ENCODE measurements at regions not wholly inside any gene's neighbourhood (a gene's known extent, or its start where the extent isn't known, plus 50 kb on each side); places are given as distances from the start of the nearest gene placed in this dataset.

DNA sequence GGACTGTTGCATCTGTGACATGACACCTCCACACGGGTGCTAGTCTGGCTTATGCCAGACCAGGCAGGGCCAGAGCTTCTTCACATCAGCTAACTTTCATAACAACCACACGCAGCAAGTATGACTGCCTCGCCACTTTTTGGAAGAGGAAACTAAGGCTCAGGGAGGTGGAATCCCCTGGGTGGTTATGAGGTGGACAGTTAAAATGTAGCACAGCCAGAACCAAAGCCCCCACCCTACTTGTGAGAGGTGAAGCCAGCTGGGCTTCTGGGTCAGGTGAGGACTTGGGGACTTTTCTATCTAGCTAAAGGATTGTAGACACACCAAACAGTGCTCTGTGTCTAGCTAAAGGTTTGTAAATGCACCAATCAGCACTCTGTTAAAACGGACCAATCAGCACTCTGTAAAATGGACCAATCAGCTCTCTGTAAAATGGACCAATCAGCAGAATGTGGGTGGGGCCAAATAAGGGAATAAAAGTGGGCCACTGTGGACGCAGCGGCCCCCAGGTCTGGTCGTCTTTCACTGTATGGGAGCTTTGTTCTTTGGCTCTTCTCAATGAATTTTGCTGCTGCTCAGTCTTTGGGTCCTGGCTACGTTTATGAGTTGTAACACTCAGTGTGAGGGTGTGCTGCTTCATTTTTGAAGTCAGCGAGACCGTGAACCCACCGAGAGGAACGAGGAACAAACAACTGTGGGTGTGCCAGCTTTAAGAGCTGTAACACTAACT is 171.0 kb downstream of the PTPN20 start:
- 77% methylated on average over 12 of the region's 12 CpGs for WGBS
- intact Hi-C loops (cut with DNase I): no loop called here

DNA sequence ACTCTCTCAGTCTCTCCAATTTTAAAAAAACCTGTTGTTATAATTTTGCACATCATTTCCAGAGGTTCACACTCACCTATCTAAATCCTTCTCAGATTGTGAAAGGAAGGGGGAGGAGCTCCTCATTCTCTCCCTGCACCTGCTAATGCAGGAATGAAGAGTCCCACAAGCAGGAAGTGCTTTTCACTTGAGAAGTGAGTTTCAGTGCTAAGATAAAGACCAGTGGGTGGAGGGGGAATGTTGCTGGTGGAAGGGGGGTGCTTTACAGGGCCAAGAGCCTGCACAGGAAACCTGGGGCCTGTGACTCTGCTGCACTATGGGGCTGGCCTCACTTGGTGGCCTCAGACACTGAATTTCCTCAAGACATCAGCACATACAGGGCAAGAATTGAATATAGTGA is 176.4 kb downstream of the PTPN20 start:
- no peak for DNase-seq (ENCODE audit: low spot score)
- TF ChIP-seq POLR2AphosphoS5 (IDR thresholded peaks at IDR 0.05) (no peak), POLR2A (IDR thresholded peaks at IDR 0.05) (no peak)
- TF ChIP-seq, protein P1, sequence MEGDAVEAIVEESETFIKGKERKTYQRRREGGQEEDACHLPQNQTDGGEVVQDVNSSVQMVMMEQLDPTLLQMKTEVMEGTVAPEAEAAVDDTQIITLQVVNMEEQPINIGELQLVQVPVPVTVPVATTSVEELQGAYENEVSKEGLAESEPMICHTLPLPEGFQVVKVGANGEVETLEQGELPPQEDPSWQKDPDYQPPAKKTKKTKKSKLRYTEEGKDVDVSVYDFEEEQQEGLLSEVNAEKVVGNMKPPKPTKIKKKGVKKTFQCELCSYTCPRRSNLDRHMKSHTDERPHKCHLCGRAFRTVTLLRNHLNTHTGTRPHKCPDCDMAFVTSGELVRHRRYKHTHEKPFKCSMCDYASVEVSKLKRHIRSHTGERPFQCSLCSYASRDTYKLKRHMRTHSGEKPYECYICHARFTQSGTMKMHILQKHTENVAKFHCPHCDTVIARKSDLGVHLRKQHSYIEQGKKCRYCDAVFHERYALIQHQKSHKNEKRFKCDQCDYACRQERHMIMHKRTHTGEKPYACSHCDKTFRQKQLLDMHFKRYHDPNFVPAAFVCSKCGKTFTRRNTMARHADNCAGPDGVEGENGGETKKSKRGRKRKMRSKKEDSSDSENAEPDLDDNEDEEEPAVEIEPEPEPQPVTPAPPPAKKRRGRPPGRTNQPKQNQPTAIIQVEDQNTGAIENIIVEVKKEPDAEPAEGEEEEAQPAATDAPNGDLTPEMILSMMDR (IDR thresholded peaks at IDR 0.05): no peak
- no peaks in the 10 kb centered on the region for H3K27me3 ChIP-seq (replicated peaks; ENCODE audit: insufficient read depth)
- H3K27ac ChIP-seq: no peak overlapping the region
- no peaks in the 10 kb centered on the region for H3K36me3 ChIP-seq
- H3K9me3 ChIP-seq: no peaks in the 10 kb centered on the region
- no peak overlapping the region for H3K4me3 ChIP-seq
- intact Hi-C loops (cut with DNase I): no loop called here
- H3K4me1 ChIP-seq (replicated peaks): no peaks in the 10 kb centered on the region

More for the DNA sequence above, 171.0 kb downstream of the PTPN20 start:
- Histone ChIP-seq H3K9me3 (no peaks in the 10 kb centered on the region), H3K4me1 (replicated peaks) (no peaks in the 10 kb centered on the region), H3K4me3 (no peak overlapping the region), H3K27ac (no peak overlapping the region), H3K27me3 (replicated peaks; ENCODE audit: insufficient read depth) (no peaks in the 10 kb centered on the region), H3K36me3 (no peaks in the 10 kb centered on the region)
- TF ChIP-seq, protein P1 (IDR thresholded peaks at IDR 0.05): no peak
- TF ChIP-seq POLR2AphosphoS5 (IDR thresholded peaks at IDR 0.05) (no peak), POLR2A (IDR thresholded peaks at IDR 0.05) (no peak)
- no peak for DNase-seq (ENCODE audit: low spot score)

DNA sequence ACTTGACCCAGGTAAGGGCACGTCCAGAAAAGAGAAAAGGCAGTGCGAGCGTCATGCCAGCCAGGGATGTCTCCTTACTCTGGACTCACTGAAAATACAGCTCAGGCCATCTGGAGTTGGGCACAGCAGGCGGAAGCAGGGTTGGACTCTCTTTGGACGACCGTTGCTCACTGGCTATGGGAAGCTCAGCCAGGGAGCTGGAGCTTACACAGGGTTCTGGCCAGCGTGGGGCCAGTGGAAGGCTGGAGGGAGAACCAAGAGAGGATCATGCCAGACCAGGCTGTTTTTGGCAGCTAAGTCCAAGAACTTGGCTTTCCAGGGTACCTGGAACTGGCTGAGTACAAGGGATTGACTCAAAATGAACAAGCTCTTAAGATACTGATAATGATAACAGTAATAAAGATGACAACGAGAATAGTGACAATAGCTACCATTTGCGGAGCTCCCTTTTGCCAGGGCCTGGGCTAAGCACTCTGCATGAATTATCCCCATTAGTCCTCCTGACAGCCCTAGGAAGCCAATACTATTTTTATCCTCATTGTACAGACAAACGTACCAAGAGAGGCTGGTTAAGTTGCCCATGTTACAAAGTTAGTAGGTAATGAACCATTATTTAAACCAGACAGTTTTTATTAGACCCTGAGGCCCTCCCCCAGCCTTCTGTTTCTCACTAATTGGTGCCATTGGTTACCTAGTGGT is 177.6 kb downstream of the PTPN20 start:
- no peaks in the 10 kb centered on the region for H3K4me1 ChIP-seq (replicated peaks)
- 66% methylated on average over 10 of the region's 10 CpGs for WGBS
- intact Hi-C loops (cut with DNase I): no loop called here
- H3K27ac ChIP-seq: no peak overlapping the region
- no peak for DNase-seq (ENCODE audit: low spot score)
- no peaks in the 10 kb centered on the region for H3K27me3 ChIP-seq (replicated peaks; ENCODE audit: insufficient read depth)
- no peaks in the 10 kb centered on the region for H3K36me3 ChIP-seq
- no peaks in the 10 kb centered on the region for H3K9me3 ChIP-seq
- H3K4me3 ChIP-seq: no peak overlapping the region
- TF ChIP-seq, protein P1 (IDR thresholded peaks at IDR 0.05): no peak
- TF ChIP-seq POLR2A (IDR thresholded peaks at IDR 0.05): no peak
- TF ChIP-seq POLR2AphosphoS5 (IDR thresholded peaks at IDR 0.05): no peak

DNA sequence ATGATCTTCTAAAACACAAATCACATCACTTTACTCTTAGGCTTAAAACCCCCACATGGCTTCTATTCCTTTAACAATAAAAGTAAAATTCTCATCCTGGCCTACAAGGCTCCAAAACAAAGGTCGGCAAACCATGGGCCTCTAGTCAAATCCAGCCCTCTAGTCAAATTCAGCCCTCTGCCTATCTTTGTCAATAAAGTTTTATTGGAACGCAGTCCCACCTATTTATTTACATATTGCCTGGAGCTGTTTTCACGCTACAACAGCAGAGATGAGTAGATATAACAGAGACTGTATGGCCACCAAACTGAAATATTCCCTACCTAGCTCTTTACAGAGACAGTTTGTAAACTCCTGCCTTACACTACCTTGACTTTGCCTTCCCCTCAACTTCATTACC is 178.8 kb downstream of the PTPN20 start:
- Histone ChIP-seq H3K36me3 (no peaks in the 10 kb centered on the region), H3K4me3 (no peak overlapping the region), H3K4me1 (replicated peaks) (no peaks in the 10 kb centered on the region), H3K27me3 (replicated peaks; ENCODE audit: insufficient read depth) (no peaks in the 10 kb centered on the region), H3K9me3 (no peaks in the 10 kb centered on the region), H3K27ac (no peak overlapping the region)
- TF ChIP-seq POLR2AphosphoS5 (IDR thresholded peaks at IDR 0.05) (no peak), POLR2A (IDR thresholded peaks at IDR 0.05) (no peak)
- TF ChIP-seq, protein P1 (IDR thresholded peaks at IDR 0.05): no peak
- no peak for DNase-seq (ENCODE audit: low spot score)
- intact Hi-C loops (cut with DNase I): no loop called here
- WGBS: 71% methylated on average over 3 of the region's 3 CpGs

DNA sequence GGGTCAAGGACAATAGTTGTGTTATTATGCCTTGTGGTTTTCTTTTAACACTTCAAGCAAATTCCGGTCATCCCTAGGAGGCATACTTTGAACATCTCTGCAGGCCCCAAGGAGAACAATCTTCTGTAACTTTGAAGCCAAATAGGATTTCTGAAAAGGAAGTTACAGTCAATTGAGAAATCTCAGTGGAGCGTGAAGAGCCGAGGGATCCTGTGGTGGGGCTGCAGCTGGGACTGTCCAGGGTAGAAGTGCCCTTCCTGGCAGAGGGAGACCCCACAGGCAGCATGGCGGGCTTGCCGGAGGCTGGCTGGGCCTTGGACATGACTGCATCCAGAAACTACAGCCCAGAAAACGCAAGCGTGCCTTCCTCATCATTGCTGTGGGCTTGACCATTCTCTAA is 179.7 kb downstream of the PTPN20 start:
- Histone ChIP-seq H3K9me3 (no peaks in the 10 kb centered on the region), H3K4me1 (replicated peaks) (no peaks in the 10 kb centered on the region), H3K27me3 (replicated peaks; ENCODE audit: insufficient read depth) (no peaks in the 10 kb centered on the region), H3K36me3 (no peaks in the 10 kb centered on the region), H3K4me3 (no peak overlapping the region), H3K27ac (no peak overlapping the region)
- 90% methylated on average over 7 of the region's 7 CpGs for WGBS
- TF ChIP-seq POLR2A (IDR thresholded peaks at IDR 0.05) (no peak), POLR2AphosphoS5 (IDR thresholded peaks at IDR 0.05) (no peak)
- TF ChIP-seq, protein P1 (IDR thresholded peaks at IDR 0.05): no peak
- intact Hi-C loops (cut with DNase I): no loop called here
- DNase-seq (ENCODE audit: low spot score): no peak

All from prostate gland (tissue), 2 donors.